ENCODE measurements at regions not wholly inside any gene's neighbourhood (a gene's known extent, or its start where the extent isn't known, plus 50 kb on each side); places are given as distances from the start of the nearest gene placed in this dataset.

- no peak for DNase-seq (ENCODE audit: low spot score in 2 of 2)
- no peak for FAIRE-seq
These were observed 432.1 kb downstream of the ADAM29 start for GRCh38 chr4:175350246-175350645.

DNA sequence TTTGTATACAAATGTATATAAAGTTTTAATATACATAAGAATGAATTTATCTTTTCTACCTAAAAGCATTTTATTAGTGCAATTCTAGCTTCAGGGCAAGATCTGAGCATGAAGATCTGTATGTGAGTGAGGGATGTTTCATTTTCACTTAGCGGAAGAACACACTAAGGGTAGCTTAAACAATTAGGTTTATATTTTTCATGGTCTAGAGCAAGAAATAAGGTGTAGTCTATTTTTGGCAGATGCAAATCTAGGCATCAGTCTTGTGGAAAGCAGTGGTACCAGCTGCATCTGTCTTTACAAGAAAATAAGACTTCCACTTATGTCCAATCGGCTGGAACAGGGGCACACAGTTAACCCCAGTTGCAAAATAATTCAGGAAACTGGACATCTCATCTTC is 433.3 kb downstream of the ADAM29 start:
- FAIRE-seq (no peak), DNase-seq (ENCODE audit: low spot score in 2 of 2) (no peak)

DNA sequence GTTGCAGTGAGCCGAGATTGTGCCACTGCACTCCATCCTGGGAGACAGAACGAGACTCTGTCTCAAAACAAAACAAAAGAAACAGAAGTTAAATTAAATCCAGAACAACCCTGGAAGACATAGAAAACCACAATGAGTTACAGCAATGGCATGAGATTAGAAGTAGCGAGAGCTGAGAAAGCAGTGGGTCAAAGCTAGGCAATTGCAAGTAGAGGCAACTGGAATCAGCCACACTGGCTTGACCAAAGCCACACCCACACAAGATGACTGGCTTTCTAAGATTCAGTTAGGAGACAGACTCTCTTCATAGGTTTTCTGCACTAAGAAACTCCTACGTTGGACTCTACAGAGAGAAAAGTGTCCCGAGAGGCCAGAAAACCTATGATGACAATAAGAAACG is 443.0 kb downstream of the GPM6A start:
- no peak for DNase-seq (ENCODE audit: low spot score in 2 of 2)
- FAIRE-seq = no peak

- no peak for FAIRE-seq
These were observed 441.0 kb downstream of the GPM6A start for GRCh38 chr4:175371091-175371490.

GRCh38 chr4:175373031-175373430 is 439.0 kb downstream of the GPM6A start:
- no peak for DNase-seq (ENCODE audit: low spot score in 2 of 2)
- no peak for FAIRE-seq

More at GRCh38 chr4:175371091-175371490, 441.0 kb downstream of the GPM6A start:
- no peak for DNase-seq (ENCODE audit: low spot score in 2 of 2)

GRCh38 chr4:175374459-175374858 is 437.6 kb downstream of the GPM6A start:
- no peak for FAIRE-seq
- DNase-seq (ENCODE audit: low spot score in 2 of 2) = no peak

- DNase-seq (ENCODE audit: low spot score in 2 of 2) (no peak), FAIRE-seq (no peak)
These were observed 435.6 kb downstream of the GPM6A start for GRCh38 chr4:175376287-175376977.

GRCh38 chr4:175377203-175377602 is 434.9 kb downstream of the GPM6A start:
- DNase-seq (ENCODE audit: low spot score in 2 of 2) (no peak), FAIRE-seq (no peak)

DNA sequence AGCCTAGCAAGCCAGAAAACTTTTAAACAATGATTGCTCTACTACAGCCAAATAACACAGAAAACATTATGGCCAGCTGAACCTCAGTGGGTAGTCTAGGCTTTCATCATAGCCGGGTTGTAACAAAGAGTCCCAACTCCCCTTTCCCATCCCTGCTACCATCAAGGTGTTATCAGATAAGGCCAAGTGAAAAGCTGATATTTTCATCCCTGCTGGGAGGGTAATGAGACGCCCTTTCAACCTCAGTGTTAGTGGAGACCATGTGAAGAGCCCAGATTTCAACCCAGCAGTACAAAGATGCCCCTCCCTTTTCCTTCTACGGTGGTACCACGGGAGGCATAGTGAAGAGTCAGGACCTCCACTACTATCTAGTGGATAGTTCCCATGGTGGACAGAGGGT is 433.7 kb downstream of the GPM6A start:
- FAIRE-seq (no peak), DNase-seq (ENCODE audit: low spot score in 2 of 2) (no peak)

DNA sequence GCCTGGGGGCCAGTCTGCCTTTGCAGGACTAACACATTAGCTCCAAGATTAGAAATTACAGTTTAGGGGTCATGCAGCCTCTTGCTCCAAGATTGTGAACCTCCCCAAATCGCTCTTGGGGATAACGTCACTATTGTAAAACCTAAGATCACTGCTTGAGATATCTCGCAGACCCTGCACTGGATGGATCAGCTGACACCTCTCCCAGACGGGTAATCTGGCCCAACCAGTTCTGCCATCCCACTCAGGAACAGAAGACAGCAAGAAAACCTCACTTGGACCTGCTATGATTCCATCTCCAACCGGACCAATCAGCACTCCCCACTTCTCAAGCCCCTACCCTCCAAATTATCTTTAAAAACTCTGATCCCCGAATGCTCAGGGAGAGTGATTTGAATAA is 431.2 kb downstream of the GPM6A start:
- DNase-seq (ENCODE audit: low spot score in 2 of 2) (no peak), FAIRE-seq (no peak)

GRCh38 chr4:175385797-175386196 is 426.3 kb downstream of the GPM6A start:
- FAIRE-seq (no peak), DNase-seq (ENCODE audit: low spot score in 2 of 2) (no peak)

DNA sequence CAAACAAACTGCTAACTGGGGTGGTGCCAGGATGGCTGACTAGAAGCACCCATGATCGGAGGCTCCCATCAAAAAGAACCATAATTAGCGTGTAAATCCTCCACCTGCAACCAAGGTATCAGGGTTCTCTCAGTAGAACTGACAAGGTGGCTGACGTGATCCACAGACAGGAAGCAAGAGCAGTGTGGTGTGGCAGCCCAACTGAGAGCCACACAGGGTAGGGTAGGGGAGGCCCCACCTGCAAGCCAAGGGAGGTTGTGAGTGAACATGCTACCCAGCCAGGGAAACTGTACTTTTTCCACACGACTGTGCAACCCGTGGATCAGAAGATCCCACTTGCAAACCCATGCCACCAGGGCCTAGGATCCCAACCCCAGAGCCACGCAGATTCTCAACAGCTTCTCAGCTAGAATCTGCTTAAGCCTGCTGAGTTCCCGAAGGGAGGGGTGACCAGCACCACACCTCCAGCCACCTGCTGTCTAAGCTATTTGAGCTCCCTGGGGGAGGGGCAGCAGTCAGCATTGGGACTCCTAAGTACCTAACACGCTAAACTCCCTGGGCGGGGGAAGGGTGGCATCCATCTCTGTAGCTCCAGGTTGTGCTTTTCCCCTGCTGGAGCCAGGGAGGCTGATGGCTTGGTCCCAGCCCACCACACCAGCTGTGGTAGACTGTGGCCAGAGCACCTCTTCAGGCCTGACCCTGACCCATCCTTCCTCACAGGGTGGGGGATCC is 425.1 kb downstream of the GPM6A start:
- FAIRE-seq (no peak), DNase-seq (ENCODE audit: low spot score in 2 of 2) (no peak)

GRCh38 chr4:175394208-175394607 is 417.9 kb downstream of the GPM6A start:
- no peak for FAIRE-seq

GRCh38 chr4:175405961-175406360 is 406.1 kb downstream of the GPM6A start:
- DNase-seq (ENCODE audit: low spot score in 2 of 2) (no peak), FAIRE-seq (no peak)

More at GRCh38 chr4:175394208-175394607, 417.9 kb downstream of the GPM6A start:
- no peak for DNase-seq (ENCODE audit: low spot score in 2 of 2)

DNA sequence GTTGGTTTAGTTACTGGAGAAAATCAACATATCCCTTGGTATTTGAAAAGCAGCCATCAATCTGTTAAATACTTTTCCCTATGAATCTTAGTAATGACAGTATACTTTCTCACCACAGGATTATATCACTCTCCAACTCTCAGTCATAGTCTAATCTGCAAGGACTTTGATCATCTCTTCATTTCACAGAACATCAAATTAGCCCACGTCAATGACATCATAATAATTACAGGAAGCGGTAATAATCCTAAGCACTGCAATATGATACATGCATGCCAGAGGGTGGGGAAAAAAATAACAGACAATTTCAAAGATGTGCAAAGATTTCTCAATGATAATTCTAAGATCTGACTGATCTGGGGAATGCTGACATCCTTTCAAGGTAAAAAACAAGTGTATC is 404.1 kb downstream of the GPM6A start:
- no peak for FAIRE-seq
- no peak for DNase-seq (ENCODE audit: low spot score in 2 of 2)

DNA sequence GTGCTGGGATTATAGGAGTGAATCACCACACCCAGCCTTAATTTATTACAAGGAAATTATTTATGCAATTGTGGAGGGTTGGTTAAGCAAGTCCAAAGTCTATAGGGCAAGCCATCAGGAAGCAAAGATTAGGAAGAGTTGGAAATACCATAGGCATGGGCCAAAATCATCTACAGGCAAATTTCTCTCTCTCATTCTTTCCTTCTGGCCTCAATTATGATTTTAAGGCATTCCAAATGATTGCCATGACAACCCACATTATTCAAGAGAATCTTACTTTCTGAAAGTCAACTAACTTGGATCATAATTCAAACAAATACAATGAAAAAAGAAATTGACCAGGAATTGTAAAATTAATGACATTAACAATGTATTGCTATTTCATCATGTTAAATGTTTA is 400.8 kb downstream of the GPM6A start:
- FAIRE-seq = no peak
- no peak for DNase-seq (ENCODE audit: low spot score in 2 of 2)

GRCh38 chr4:175412161-175412560 is 399.9 kb downstream of the GPM6A start:
- DNase-seq (ENCODE audit: low spot score in 2 of 2) (no peak), FAIRE-seq (no peak)

DNA sequence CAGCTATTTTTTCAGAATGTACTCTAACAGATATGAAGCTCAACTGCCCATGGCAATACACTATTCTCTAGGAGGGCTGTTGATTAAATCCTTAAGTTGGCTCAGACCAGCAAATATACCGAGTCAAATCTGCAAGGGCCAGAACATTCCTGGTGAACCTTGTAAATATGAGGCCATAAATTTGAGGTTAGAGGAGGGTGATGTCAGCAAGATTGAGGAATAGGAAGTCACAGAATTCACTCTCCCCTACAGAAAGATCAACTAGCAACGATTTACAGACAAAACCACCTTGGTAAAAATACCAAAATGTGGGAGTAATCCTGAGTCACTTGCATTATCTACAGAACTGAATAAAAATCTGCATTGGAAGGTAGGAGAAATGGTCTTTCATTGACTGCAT is 399.3 kb downstream of the GPM6A start:
- FAIRE-seq (no peak), DNase-seq (ENCODE audit: low spot score in 2 of 2) (no peak)

DNA sequence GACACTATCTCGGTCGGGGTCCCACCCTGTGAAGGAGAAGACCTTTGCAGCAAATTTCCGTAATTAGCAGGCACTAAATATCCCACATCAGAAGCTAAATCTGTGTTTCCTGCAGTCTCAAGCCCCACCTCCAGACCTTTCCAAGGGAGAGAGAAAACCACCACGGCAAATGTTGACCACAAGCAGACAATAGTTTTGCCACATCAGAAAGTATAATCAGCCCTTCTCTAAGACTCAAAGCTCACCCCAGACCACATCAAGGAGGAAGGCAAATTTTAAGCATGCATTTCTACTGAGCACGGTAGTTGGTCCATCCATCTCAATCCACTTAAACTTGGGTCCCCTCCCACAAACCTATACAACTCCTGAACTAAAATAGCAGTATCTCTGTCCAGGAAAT is 398.5 kb downstream of the GPM6A start:
- DNase-seq (ENCODE audit: low spot score in 2 of 2) = no peak
- FAIRE-seq = no peak

- FAIRE-seq = no peak
- DNase-seq (ENCODE audit: low spot score in 2 of 2) = no peak
These were observed 397.5 kb downstream of the GPM6A start for GRCh38 chr4:175414602-175415001.

GRCh38 chr4:175418516-175418915 is 393.5 kb downstream of the GPM6A start:
- FAIRE-seq = no peak
- no peak for DNase-seq (ENCODE audit: low spot score in 2 of 2)

DNA sequence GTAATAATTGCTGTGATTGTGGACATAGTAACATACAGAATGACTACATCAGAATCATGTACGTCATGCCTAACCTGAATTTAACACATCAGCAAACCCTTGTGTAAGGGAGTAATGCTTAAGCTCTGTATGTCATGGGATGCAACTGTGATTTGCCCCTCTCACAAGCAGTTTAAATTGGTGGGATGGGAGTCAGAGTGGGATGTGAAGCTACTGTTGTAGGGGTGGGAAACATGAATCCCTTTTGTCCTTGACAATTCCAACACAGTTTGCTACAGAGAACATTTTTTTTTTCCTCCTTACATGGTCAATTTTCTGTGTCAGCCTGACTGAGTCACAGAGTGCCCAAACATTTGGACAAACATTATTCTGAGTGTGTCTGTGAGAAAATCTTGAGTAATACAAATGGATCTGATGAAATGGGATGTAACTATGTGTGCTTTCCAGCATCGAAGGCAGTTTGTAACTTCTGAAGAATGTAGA is 392.8 kb downstream of the GPM6A start:
- DNase-seq (ENCODE audit: low spot score in 2 of 2) = no peak
- no peak for FAIRE-seq
